ENCODE measurements at regions not wholly inside any gene's neighbourhood (a gene's known extent, or its start where the extent isn't known, plus 50 kb on each side); places are given as distances from the start of the nearest gene placed in this dataset.

DNA sequence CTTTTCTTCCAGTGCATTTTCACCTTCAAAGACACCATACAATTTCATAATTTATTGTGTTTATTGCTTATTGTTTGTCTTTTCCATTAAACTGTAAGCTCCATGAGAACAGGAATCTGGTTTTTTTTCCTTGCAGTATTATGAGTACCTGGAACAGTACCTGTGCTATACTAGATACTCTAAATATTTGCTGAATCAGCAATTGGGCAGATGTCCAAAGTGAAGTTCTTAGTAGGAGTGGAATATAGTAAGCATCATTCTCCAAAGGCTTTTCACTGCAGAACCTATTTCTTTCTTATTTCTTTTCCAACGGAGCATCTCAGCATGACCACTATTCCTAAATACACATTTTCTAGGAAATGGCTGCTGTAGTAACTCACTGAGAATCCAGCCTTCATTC lies 269.0 kb upstream of the CCL2 start:
- TF ChIP-seq, protein P1, sequence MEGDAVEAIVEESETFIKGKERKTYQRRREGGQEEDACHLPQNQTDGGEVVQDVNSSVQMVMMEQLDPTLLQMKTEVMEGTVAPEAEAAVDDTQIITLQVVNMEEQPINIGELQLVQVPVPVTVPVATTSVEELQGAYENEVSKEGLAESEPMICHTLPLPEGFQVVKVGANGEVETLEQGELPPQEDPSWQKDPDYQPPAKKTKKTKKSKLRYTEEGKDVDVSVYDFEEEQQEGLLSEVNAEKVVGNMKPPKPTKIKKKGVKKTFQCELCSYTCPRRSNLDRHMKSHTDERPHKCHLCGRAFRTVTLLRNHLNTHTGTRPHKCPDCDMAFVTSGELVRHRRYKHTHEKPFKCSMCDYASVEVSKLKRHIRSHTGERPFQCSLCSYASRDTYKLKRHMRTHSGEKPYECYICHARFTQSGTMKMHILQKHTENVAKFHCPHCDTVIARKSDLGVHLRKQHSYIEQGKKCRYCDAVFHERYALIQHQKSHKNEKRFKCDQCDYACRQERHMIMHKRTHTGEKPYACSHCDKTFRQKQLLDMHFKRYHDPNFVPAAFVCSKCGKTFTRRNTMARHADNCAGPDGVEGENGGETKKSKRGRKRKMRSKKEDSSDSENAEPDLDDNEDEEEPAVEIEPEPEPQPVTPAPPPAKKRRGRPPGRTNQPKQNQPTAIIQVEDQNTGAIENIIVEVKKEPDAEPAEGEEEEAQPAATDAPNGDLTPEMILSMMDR (conservative IDR thresholded peaks at IDR 0.05; ENCODE audit: low read depth, low read length) = no peak
- TF ChIP-seq MAFK (IDR thresholded peaks at IDR 0.05; ENCODE audit: low read depth, low read length) (peak; percentile 98), POLR2A (IDR thresholded peaks at IDR 0.05; ENCODE audit: low read depth, low read length) (no peak), SMC3 (IDR thresholded peaks at IDR 0.05; ENCODE audit: low read depth, low read length) (no peak), CHD1 (IDR thresholded peaks at IDR 0.05; ENCODE audit: low read depth, low read length) (no peak)

All from IMR-90 (cell line).